ENCODE measurements at regions not wholly inside any gene's neighbourhood (a gene's known extent, or its start where the extent isn't known, plus 50 kb on each side); places are given as distances from the start of the nearest gene placed in this dataset.

- Histone ChIP-seq H3K4me3 (ENCODE audit: low read depth in 1 of 5, low read length in 5 of 5) (no peak overlapping the region), H3K9ac (ENCODE audit: low read length in 5 of 5) (no peak overlapping the region), H3K27me3 (ENCODE audit: control insufficient read depth in 5 of 5, insufficient read depth in 4 of 5, low read length in 5 of 5) (no peaks in the 10 kb centered on the region), H3K9me3 (ENCODE audit: control insufficient read depth in 5 of 5, low read length in 5 of 5) (peaks cover 0 to 4% (median 0%) of the 10 kb centered on the region in 5 donors), H3K36me3 (ENCODE audit: control insufficient read depth in 5 of 5, insufficient read depth in 5 of 5, low read length in 5 of 5) (no peaks in the 10 kb centered on the region), H3K27ac (ENCODE audit: low read depth, low read length) (no peak overlapping the region), H3K4me1 (ENCODE audit: control insufficient read depth in 5 of 5, insufficient read depth in 5 of 5, low read length in 5 of 5) (no peaks in the 10 kb centered on the region)
Observed at GRCh38 chr14:98099527-98099926, 1172.5 kb downstream of the BCL11B start.

GRCh38 chr14:98101323-98101722 is 1170.7 kb downstream of the BCL11B start:
- Histone ChIP-seq H3K9me3 (ENCODE audit: control insufficient read depth in 5 of 5, low read length in 5 of 5) (peaks cover 0 to 4% (median 0%) of the 10 kb centered on the region in 5 donors), H3K36me3 (ENCODE audit: control insufficient read depth in 5 of 5, insufficient read depth in 5 of 5, low read length in 5 of 5) (no peaks in the 10 kb centered on the region), H3K4me3 (ENCODE audit: low read depth in 1 of 5, low read length in 5 of 5) (no peak overlapping the region), H3K4me1 (ENCODE audit: control insufficient read depth in 5 of 5, insufficient read depth in 5 of 5, low read length in 5 of 5) (no peaks in the 10 kb centered on the region), H3K9ac (ENCODE audit: low read length in 5 of 5) (no peak overlapping the region), H3K27me3 (ENCODE audit: control insufficient read depth in 5 of 5, insufficient read depth in 4 of 5, low read length in 5 of 5) (no peaks in the 10 kb centered on the region), H3K27ac (ENCODE audit: low read depth, low read length) (no peak overlapping the region)

GRCh38 chr14:98103705-98104104 is 1168.3 kb downstream of the BCL11B start:
- Histone ChIP-seq H3K9ac (ENCODE audit: low read length in 5 of 5) (no peak overlapping the region), H3K27ac (ENCODE audit: low read depth, low read length) (no peak overlapping the region), H3K9me3 (ENCODE audit: control insufficient read depth in 5 of 5, low read length in 5 of 5) (peaks cover 0 to 2% (median 0%) of the 10 kb centered on the region in 5 donors), H3K4me3 (ENCODE audit: low read depth in 1 of 5, low read length in 5 of 5) (no peak overlapping the region), H3K36me3 (ENCODE audit: control insufficient read depth in 5 of 5, insufficient read depth in 5 of 5, low read length in 5 of 5) (no peaks in the 10 kb centered on the region), H3K27me3 (ENCODE audit: control insufficient read depth in 5 of 5, insufficient read depth in 4 of 5, low read length in 5 of 5) (no peaks in the 10 kb centered on the region), H3K4me1 (ENCODE audit: control insufficient read depth in 5 of 5, insufficient read depth in 5 of 5, low read length in 5 of 5) (no peaks in the 10 kb centered on the region)

- no peak overlapping the region for H3K9ac ChIP-seq (ENCODE audit: low read length in 5 of 5)
- H3K36me3 ChIP-seq (ENCODE audit: control insufficient read depth in 5 of 5, insufficient read depth in 5 of 5, low read length in 5 of 5) = no peaks in the 10 kb centered on the region
- no peaks in the 10 kb centered on the region for H3K4me1 ChIP-seq (ENCODE audit: control insufficient read depth in 5 of 5, insufficient read depth in 5 of 5, low read length in 5 of 5)
- H3K27ac ChIP-seq (ENCODE audit: low read depth, low read length) = no peak overlapping the region
- H3K27me3 ChIP-seq (ENCODE audit: control insufficient read depth in 5 of 5, insufficient read depth in 4 of 5, low read length in 5 of 5) = no peaks in the 10 kb centered on the region
- H3K4me3 ChIP-seq (ENCODE audit: low read depth in 1 of 5, low read length in 5 of 5) = no peak overlapping the region
- H3K9me3 ChIP-seq (ENCODE audit: control insufficient read depth in 5 of 5, low read length in 5 of 5) = peaks cover 0 to under 1% (median 0%) of the 10 kb centered on the region in 5 donors
Observed at GRCh38 chr14:98109326-98109725, 1162.7 kb downstream of the BCL11B start.

GRCh38 chr14:98112194-98112780 is 1159.7 kb downstream of the BCL11B start:
- Histone ChIP-seq H3K4me1 (ENCODE audit: control insufficient read depth in 5 of 5, insufficient read depth in 5 of 5, low read length in 5 of 5) (no peaks in the 10 kb centered on the region), H3K4me3 (ENCODE audit: low read depth in 1 of 5, low read length in 5 of 5) (no peak overlapping the region), H3K9ac (ENCODE audit: low read length in 5 of 5) (no peak overlapping the region), H3K27me3 (ENCODE audit: control insufficient read depth in 5 of 5, insufficient read depth in 4 of 5, low read length in 5 of 5) (no peaks in the 10 kb centered on the region), H3K9me3 (ENCODE audit: control insufficient read depth in 5 of 5, low read length in 5 of 5) (no peaks in the 10 kb centered on the region), H3K36me3 (ENCODE audit: control insufficient read depth in 5 of 5, insufficient read depth in 5 of 5, low read length in 5 of 5) (no peaks in the 10 kb centered on the region), H3K27ac (ENCODE audit: low read depth, low read length) (no peak overlapping the region)

GRCh38 chr14:98114122-98114895 is 1157.7 kb downstream of the BCL11B start:
- Histone ChIP-seq H3K9ac (ENCODE audit: low read length in 5 of 5) (no peak overlapping the region), H3K27me3 (ENCODE audit: control insufficient read depth in 5 of 5, insufficient read depth in 4 of 5, low read length in 5 of 5) (no peaks in the 10 kb centered on the region), H3K36me3 (ENCODE audit: control insufficient read depth in 5 of 5, insufficient read depth in 5 of 5, low read length in 5 of 5) (no peaks in the 10 kb centered on the region), H3K4me1 (ENCODE audit: control insufficient read depth in 5 of 5, insufficient read depth in 5 of 5, low read length in 5 of 5) (no peaks in the 10 kb centered on the region), H3K27ac (ENCODE audit: low read depth, low read length) (no peak overlapping the region), H3K4me3 (ENCODE audit: low read depth in 1 of 5, low read length in 5 of 5) (no peak overlapping the region), H3K9me3 (ENCODE audit: control insufficient read depth in 5 of 5, low read length in 5 of 5) (peaks cover 0 to under 1% (median under 1%) of the 10 kb centered on the region in 5 donors)

GRCh38 chr14:98114946-98115345 is 1157.1 kb downstream of the BCL11B start:
- H3K9ac ChIP-seq (ENCODE audit: low read length in 5 of 5) = no peak overlapping the region
- no peak overlapping the region for H3K27ac ChIP-seq (ENCODE audit: low read depth, low read length)

GRCh38 chr14:98118749-98119148 is 1153.2 kb downstream of the BCL11B start:
- Histone ChIP-seq H3K4me3 (ENCODE audit: low read depth in 1 of 5, low read length in 5 of 5) (no peak overlapping the region), H3K9me3 (ENCODE audit: control insufficient read depth in 5 of 5, low read length in 5 of 5) (peaks cover 3 to 5% (median 4%) of the 10 kb centered on the region in 5 donors), H3K36me3 (ENCODE audit: control insufficient read depth in 5 of 5, insufficient read depth in 5 of 5, low read length in 5 of 5) (no peaks in the 10 kb centered on the region), H3K27ac (ENCODE audit: low read depth, low read length) (no peak overlapping the region), H3K27me3 (ENCODE audit: control insufficient read depth in 5 of 5, insufficient read depth in 4 of 5, low read length in 5 of 5) (peaks cover 0 to 2% (median 0%) of the 10 kb centered on the region in 5 donors), H3K9ac (ENCODE audit: low read length in 5 of 5) (no peak overlapping the region), H3K4me1 (ENCODE audit: control insufficient read depth in 5 of 5, insufficient read depth in 5 of 5, low read length in 5 of 5) (no peaks in the 10 kb centered on the region)

More at GRCh38 chr14:98114946-98115345, 1157.1 kb downstream of the BCL11B start:
- peaks cover 3 to 5% (median 4%) of the 10 kb centered on the region in 5 donors for H3K9me3 ChIP-seq (ENCODE audit: control insufficient read depth in 5 of 5, low read length in 5 of 5)
- H3K27me3 ChIP-seq (ENCODE audit: control insufficient read depth in 5 of 5, insufficient read depth in 4 of 5, low read length in 5 of 5) = no peaks in the 10 kb centered on the region
- H3K4me1 ChIP-seq (ENCODE audit: control insufficient read depth in 5 of 5, insufficient read depth in 5 of 5, low read length in 5 of 5) = no peaks in the 10 kb centered on the region
- H3K36me3 ChIP-seq (ENCODE audit: control insufficient read depth in 5 of 5, insufficient read depth in 5 of 5, low read length in 5 of 5) = no peaks in the 10 kb centered on the region
- no peak overlapping the region for H3K4me3 ChIP-seq (ENCODE audit: low read depth in 1 of 5, low read length in 5 of 5)

GRCh38 chr14:98119739-98120138 is 1152.3 kb downstream of the BCL11B start:
- Histone ChIP-seq H3K4me1 (ENCODE audit: control insufficient read depth in 5 of 5, insufficient read depth in 5 of 5, low read length in 5 of 5) (no peaks in the 10 kb centered on the region), H3K27me3 (ENCODE audit: control insufficient read depth in 5 of 5, insufficient read depth in 4 of 5, low read length in 5 of 5) (peaks cover 0 to 2% (median 0%) of the 10 kb centered on the region in 5 donors), H3K27ac (ENCODE audit: low read depth, low read length) (no peak overlapping the region), H3K36me3 (ENCODE audit: control insufficient read depth in 5 of 5, insufficient read depth in 5 of 5, low read length in 5 of 5) (no peaks in the 10 kb centered on the region), H3K4me3 (ENCODE audit: low read depth in 1 of 5, low read length in 5 of 5) (no peak overlapping the region), H3K9me3 (ENCODE audit: control insufficient read depth in 5 of 5, low read length in 5 of 5) (peaks cover 3 to 12% (median 5%) of the 10 kb centered on the region in 5 donors), H3K9ac (ENCODE audit: low read length in 5 of 5) (no peak overlapping the region)

- Histone ChIP-seq H3K4me1 (ENCODE audit: control insufficient read depth in 5 of 5, insufficient read depth in 5 of 5, low read length in 5 of 5) (no peaks in the 10 kb centered on the region), H3K4me3 (ENCODE audit: low read depth in 1 of 5, low read length in 5 of 5) (no peak overlapping the region), H3K27me3 (ENCODE audit: control insufficient read depth in 5 of 5, insufficient read depth in 4 of 5, low read length in 5 of 5) (peaks cover 0 to 2% (median 0%) of the 10 kb centered on the region in 5 donors), H3K27ac (ENCODE audit: low read depth, low read length) (no peak overlapping the region), H3K36me3 (ENCODE audit: control insufficient read depth in 5 of 5, insufficient read depth in 5 of 5, low read length in 5 of 5) (no peaks in the 10 kb centered on the region), H3K9me3 (ENCODE audit: control insufficient read depth in 5 of 5, low read length in 5 of 5) (peaks cover 4 to 19% (median 5%) of the 10 kb centered on the region in 5 donors), H3K9ac (ENCODE audit: low read length in 5 of 5) (no peak overlapping the region)
Observed at GRCh38 chr14:98120831-98121464, 1151.0 kb downstream of the BCL11B start.

Measured in subcutaneous abdominal adipose tissue (tissue), 5 donors.